ENCODE measurements at regions not wholly inside any gene's neighbourhood (a gene's known extent, or its start where the extent isn't known, plus 50 kb on each side); places are given as distances from the start of the nearest gene placed in this dataset.

- Histone ChIP-seq H3K36me3 (no peaks in the 10 kb centered on the region), H3K27me3 (no peaks in the 10 kb centered on the region), H3K4me1 (ENCODE audit: control insufficient read depth in 1 of 2, insufficient read depth in 1 of 2, low read depth in 1 of 2, low read length in 1 of 2) (no peaks in the 10 kb centered on the region), H3K27ac (no peak overlapping the region), H3K4me3 (ENCODE audit: low read depth in 1 of 2, low read length in 1 of 2) (no peak overlapping the region), H3K9me3 (no peaks in the 10 kb centered on the region)
- TF ChIP-seq CTCF (IDR thresholded peaks at IDR 0.05) = no peak
These were observed 654.9 kb upstream of the KCNMB2 start for GRCh38 chr3:177881351-177881750.

- Histone ChIP-seq H3K36me3 (no peaks in the 10 kb centered on the region), H3K4me1 (ENCODE audit: control insufficient read depth in 1 of 2, insufficient read depth in 1 of 2, low read depth in 1 of 2, low read length in 1 of 2) (no peaks in the 10 kb centered on the region), H3K9me3 (no peaks in the 10 kb centered on the region), H3K27ac (no peak overlapping the region), H3K4me3 (ENCODE audit: low read depth in 1 of 2, low read length in 1 of 2) (no peak overlapping the region), H3K27me3 (no peaks in the 10 kb centered on the region)
- TF ChIP-seq CTCF (IDR thresholded peaks at IDR 0.05) = no peak
These were observed 654.0 kb upstream of the KCNMB2 start for GRCh38 chr3:177882124-177882648.

- H3K27ac ChIP-seq = no peak overlapping the region
- H3K27me3 ChIP-seq = no peaks in the 10 kb centered on the region
- no peaks in the 10 kb centered on the region for H3K9me3 ChIP-seq
- no peak for TF ChIP-seq CTCF (IDR thresholded peaks at IDR 0.05)
- H3K36me3 ChIP-seq = no peaks in the 10 kb centered on the region
- no peaks in the 10 kb centered on the region for H3K4me1 ChIP-seq (ENCODE audit: control insufficient read depth in 1 of 2, insufficient read depth in 1 of 2, low read depth in 1 of 2, low read length in 1 of 2)
- no peak overlapping the region for H3K4me3 ChIP-seq (ENCODE audit: low read depth in 1 of 2, low read length in 1 of 2)
These were observed 653.1 kb upstream of the KCNMB2 start for GRCh38 chr3:177883091-177883490.

- no peaks in the 10 kb centered on the region for H3K36me3 ChIP-seq
- TF ChIP-seq CTCF (IDR thresholded peaks at IDR 0.05) = no peak
- no peaks in the 10 kb centered on the region for H3K9me3 ChIP-seq
- H3K27ac ChIP-seq = no peak overlapping the region
- H3K27me3 ChIP-seq = no peaks in the 10 kb centered on the region
- no peak overlapping the region for H3K4me3 ChIP-seq (ENCODE audit: low read depth in 1 of 2, low read length in 1 of 2)
- H3K4me1 ChIP-seq (ENCODE audit: control insufficient read depth in 1 of 2, insufficient read depth in 1 of 2, low read depth in 1 of 2, low read length in 1 of 2) = no peaks in the 10 kb centered on the region
These were observed 652.3 kb upstream of the KCNMB2 start for GRCh38 chr3:177883957-177884356.

- no peaks in the 10 kb centered on the region for H3K4me1 ChIP-seq (ENCODE audit: control insufficient read depth in 1 of 2, insufficient read depth in 1 of 2, low read depth in 1 of 2, low read length in 1 of 2)
- H3K27ac ChIP-seq = no peak overlapping the region
- no peaks in the 10 kb centered on the region for H3K9me3 ChIP-seq
- H3K4me3 ChIP-seq (ENCODE audit: low read depth in 1 of 2, low read length in 1 of 2) = no peak overlapping the region
- no peak for TF ChIP-seq CTCF (IDR thresholded peaks at IDR 0.05)
- no peaks in the 10 kb centered on the region for H3K36me3 ChIP-seq
- H3K27me3 ChIP-seq = no peaks in the 10 kb centered on the region
These were observed 651.2 kb upstream of the KCNMB2 start for GRCh38 chr3:177885063-177885462.

GRCh38 chr3:177886501-177886900 lies 649.7 kb upstream of the KCNMB2 start:
- Histone ChIP-seq H3K4me1 (ENCODE audit: control insufficient read depth in 1 of 2, insufficient read depth in 1 of 2, low read depth in 1 of 2, low read length in 1 of 2) (no peaks in the 10 kb centered on the region), H3K9me3 (no peaks in the 10 kb centered on the region), H3K4me3 (ENCODE audit: low read depth in 1 of 2, low read length in 1 of 2) (no peak overlapping the region), H3K27me3 (no peaks in the 10 kb centered on the region), H3K27ac (no peak overlapping the region), H3K36me3 (no peaks in the 10 kb centered on the region)
- TF ChIP-seq CTCF (IDR thresholded peaks at IDR 0.05) = no peak
